Aorta (tissue), 5 donors: ENCODE measurements at regions not wholly inside any gene's neighbourhood (a gene's known extent, or its start where the extent isn't known, plus 50 kb on each side); places are given as distances from the start of the nearest gene placed in this dataset.

ENCODE experiments used
- ATAC-seq: fragments of 200-7000 bp; cut with Tn5 transposase; one replicate; pipeline ENCODE4 v1.9.1; 2022; ENCODE audit warnings: moderate library complexity; ENCODE audit not compliant: low FRiP score
- DNase-seq, 2 donors: peaks; one replicate each; pipeline ENCODE4 v3.0.0-alpha.2; 2020
- H3K27ac ChIP-seq, 2 donors: one replicate each; pipeline ENCODE4 v1.5.1; 2013; ENCODE audit warnings: low read length in 2 of 2, mild to moderate bottlenecking in 2 of 2, moderate library complexity in 2 of 2, control low read depth in 1 of 2, inconsistent platforms in 1 of 2, low read depth in 1 of 2
- H3K27me3 ChIP-seq, 2 donors: one replicate each; pipeline ENCODE4 v1.6.1; 2013; ENCODE audit warnings: control low read depth in 1 of 2, low read length in 1 of 2, mild to moderate bottlenecking in 1 of 2, moderate library complexity in 1 of 2; ENCODE audit not compliant: insufficient read depth in 2 of 2, control insufficient read depth in 1 of 2
- H3K36me3 ChIP-seq, 2 donors: one replicate each; pipeline ENCODE4 v1.6.1; 2013; ENCODE audit warnings: control low read depth in 1 of 2, low read length in 1 of 2, mild to moderate bottlenecking in 1 of 2; ENCODE audit not compliant: insufficient read depth in 2 of 2, control insufficient read depth in 1 of 2
- H3K4me1 ChIP-seq, 2 donors: one replicate each; pipeline ENCODE4 v1.6.1; 2013; ENCODE audit warnings: low read length in 2 of 2, control low read depth in 1 of 2, mild to moderate bottlenecking in 1 of 2, moderate library complexity in 1 of 2; ENCODE audit not compliant: insufficient read depth in 2 of 2, control insufficient read depth in 1 of 2
- H3K4me3 ChIP-seq, 2 donors: one replicate each; pipeline ENCODE4 v1.5.1; 2013; ENCODE audit warnings: low read length in 2 of 2, control low read depth in 1 of 2, mild to moderate bottlenecking in 1 of 2
- H3K9me3 ChIP-seq: one replicate; pipeline ENCODE4 v1.6.1; 2013; ENCODE audit warnings: mild to moderate bottlenecking, low read length; ENCODE audit not compliant: control insufficient read depth
- WGBS, 2 donors: extraction: QIAGEN DNeasy Blood & Tissue Kit; methylation state at CpG; one replicate each; pipeline ENCODE4 v1.1.7; 2013; 5-methylcytosine and 5-hydroxymethylcytosine counted together
- intact Hi-C, 2 donors: fragments of 100-400 bp; cut with DNase I; formaldehyde crosslinking; loops; one replicate each; pipeline versions ENCODE4 v1.14.2 to v1.15.0; 2022
- donor health status: healthy with polysubstance abuse.
- donor health status: Bipolar disorder and iron deficiency.
- donor health status: DM: no; HTN: no; CAD: no.
- donor health status: DM: no; HTN: no; CAD: no.
- donor health status: DM: yes; HTN: yes; CAD: no.

DNA sequence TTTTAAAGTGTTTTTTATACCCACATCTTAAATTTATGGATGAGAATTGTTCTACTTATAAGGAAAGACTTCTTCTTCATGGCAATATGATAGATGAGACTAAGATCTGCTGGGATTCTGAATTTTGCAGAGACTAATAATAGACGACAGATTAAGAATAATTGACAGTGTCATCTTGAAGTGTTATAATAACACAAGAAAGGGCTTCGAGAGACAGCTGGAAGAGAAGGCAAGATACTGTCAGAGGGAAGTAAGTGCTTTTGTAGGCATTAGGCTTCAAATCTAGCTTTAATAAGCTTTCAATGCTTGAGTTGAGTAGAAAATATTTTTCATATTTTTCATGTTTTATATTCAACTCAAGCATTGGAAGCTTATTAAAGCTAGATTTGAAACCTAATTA is 797.6 kb upstream of the PABPC4L start:
- H3K4me1 ChIP-seq = no peaks in the 10 kb centered on the region
- intact Hi-C loops = no loop called here
- 56 to 61% methylated on average over 2 of the region's 2 CpGs for WGBS, 2 donors
- no peak overlapping the region for H3K4me3 ChIP-seq
- ATAC-seq (no peak), DNase-seq (no peak)
- no peaks in the 10 kb centered on the region for H3K9me3 ChIP-seq
- H3K27ac ChIP-seq = no peak overlapping the region
- H3K27me3 ChIP-seq = no peaks in the 10 kb centered on the region
- H3K36me3 ChIP-seq = no peaks in the 10 kb centered on the region

DNA sequence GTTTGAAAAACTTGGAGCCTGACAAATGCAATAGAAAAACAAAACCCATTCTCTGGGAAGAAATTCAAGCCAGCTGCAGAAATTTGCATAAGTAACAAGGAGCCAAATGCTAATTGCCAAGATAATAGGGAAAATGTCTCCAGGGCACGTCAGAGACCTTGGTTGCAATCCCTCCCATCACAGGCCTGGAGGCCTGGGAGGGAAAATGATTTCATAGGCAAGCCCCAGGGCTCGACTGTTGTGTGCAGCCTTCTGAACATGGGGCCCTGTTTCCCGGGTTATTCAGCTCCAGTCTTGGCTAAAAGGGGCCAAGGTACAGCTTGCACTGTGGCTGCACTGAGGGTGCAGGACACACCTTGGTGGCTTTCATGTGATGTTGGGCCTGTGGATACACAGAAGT is 760.4 kb upstream of the PABPC4L start:
- no peaks in the 10 kb centered on the region for H3K4me1 ChIP-seq
- DNase-seq (no peak), ATAC-seq (no peak)
- H3K27me3 ChIP-seq = peaks cover 0 to under 1% of the 10 kb centered on the region in 2 donors
- no peak overlapping the region for H3K4me3 ChIP-seq
- intact Hi-C loops = no loop called here
- H3K36me3 ChIP-seq = no peaks in the 10 kb centered on the region
- peaks cover 2% of the 10 kb centered on the region for H3K9me3 ChIP-seq
- WGBS, 2 donors = 69 to 78% methylated on average over 3 of the region's 3 CpGs
- H3K27ac ChIP-seq = no peak overlapping the region

DNA sequence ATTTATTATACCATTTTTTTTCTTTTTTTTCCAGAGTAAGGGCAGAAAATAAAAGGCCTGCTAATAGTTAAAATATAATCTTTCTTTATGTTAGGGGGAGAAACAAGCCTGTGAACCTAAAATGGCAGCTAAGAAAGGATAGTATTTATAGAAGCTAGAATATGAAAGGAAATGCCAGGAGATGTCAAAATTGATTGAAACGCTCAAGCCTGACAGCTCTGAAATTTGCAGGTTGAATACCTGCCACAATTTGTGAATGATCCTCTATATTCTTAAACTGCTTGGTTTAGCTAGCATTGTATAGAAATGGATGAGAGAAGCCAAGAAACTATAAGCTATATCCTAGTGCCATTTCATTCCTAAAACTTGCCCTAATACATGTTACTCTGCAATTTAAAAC is 757.3 kb upstream of the PABPC4L start:
- no peak for DNase-seq
- WGBS, 2 donors = 62 to 65% methylated on average over 1 of the region's 1 CpG
- H3K4me1 ChIP-seq = no peaks in the 10 kb centered on the region
- no peak for ATAC-seq
- intact Hi-C loops = no loop called here
- no peaks in the 10 kb centered on the region for H3K9me3 ChIP-seq
- H3K27me3 ChIP-seq = peaks cover 0 to 2% of the 10 kb centered on the region in 2 donors
- no peak overlapping the region for H3K4me3 ChIP-seq
- no peaks in the 10 kb centered on the region for H3K36me3 ChIP-seq
- H3K27ac ChIP-seq = no peak overlapping the region

DNA sequence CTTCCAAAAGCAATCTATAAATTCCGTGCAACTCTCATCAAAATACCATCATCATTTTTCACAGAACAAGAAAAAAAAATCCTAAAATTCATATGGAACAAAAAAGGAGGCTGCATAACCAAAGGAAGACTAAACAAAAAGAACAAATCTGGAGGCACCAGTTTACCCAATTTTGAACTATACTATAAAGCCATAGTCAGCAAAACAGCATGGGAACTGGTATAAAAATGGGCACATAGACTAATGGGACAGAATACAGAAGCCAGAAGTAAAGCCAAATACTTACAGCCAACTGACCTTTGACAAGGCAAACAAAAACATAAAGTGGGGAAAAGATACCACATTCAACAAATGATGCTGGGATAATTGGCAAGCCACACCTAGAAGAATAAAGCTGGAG is 753.5 kb upstream of the PABPC4L start:
- H3K27me3 ChIP-seq = peaks cover 0 to 2% of the 10 kb centered on the region in 2 donors

DNA sequence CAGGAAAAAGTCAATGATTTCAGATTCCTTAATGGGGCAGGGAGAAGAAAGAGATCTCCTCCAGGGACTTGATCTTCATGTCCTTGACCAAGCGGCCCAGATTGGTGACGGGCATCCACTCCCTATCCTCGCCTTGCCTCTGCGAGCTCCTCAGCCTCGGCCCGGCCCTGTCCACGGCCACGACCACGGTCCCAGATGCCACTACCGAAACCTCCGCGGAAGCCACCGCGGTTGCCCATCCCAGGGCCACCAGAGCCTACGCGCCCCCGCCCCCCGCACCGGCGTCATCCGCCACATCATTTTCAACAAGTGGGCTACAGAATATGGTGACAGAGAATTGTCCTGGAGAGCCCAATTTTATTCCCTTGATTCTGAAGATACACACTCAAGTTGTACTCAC is 751.2 kb upstream of the PABPC4L start:
- intact Hi-C loops = no loop called here
- H3K4me3 ChIP-seq = no peak overlapping the region
- ATAC-seq (no peak), DNase-seq (no peak)
- H3K27ac ChIP-seq = no peak overlapping the region
- H3K27me3 ChIP-seq = peaks cover 0 to 2% of the 10 kb centered on the region in 2 donors
- no peaks in the 10 kb centered on the region for H3K36me3 ChIP-seq
- no peaks in the 10 kb centered on the region for H3K4me1 ChIP-seq
- 97 to 99% methylated on average over 21 of the region's 21 CpGs for WGBS, 2 donors
- no peaks in the 10 kb centered on the region for H3K9me3 ChIP-seq

More for the DNA sequence above, 753.5 kb upstream of the PABPC4L start:
- H3K4me3 ChIP-seq = no peak overlapping the region
- H3K9me3 ChIP-seq = no peaks in the 10 kb centered on the region
- WGBS, 2 donors = 89 to 90% methylated on average over 1 of the region's 1 CpG
- no peaks in the 10 kb centered on the region for H3K4me1 ChIP-seq
- no peaks in the 10 kb centered on the region for H3K36me3 ChIP-seq
- ATAC-seq (no peak), DNase-seq (no peak)
- no peak overlapping the region for H3K27ac ChIP-seq
- intact Hi-C loops = no loop called here

DNA sequence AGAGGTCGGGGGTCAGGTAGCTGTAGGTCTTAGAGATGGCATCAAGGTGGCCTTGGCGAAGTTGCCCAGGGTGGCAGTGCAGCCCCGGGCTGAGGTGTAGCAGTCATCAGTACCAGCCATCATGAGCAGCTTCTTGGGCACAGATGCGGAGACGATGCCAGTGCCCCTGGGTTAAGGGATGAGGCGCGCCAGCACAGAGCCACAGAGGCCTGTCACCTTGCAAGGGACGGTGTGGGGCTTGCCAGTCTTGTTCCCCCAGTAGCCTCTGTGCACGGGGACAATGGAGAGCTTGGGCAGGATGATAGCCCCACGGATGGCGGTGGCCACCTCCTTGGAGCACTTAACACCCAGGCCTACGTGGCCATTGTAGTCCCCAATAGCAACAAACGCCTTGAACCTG is 750.7 kb upstream of the PABPC4L start:
- H3K36me3 ChIP-seq = no peaks in the 10 kb centered on the region
- 96 to 98% methylated on average over 13 of the region's 13 CpGs for WGBS, 2 donors
- DNase-seq (no peak), ATAC-seq (no peak)
- no peaks in the 10 kb centered on the region for H3K9me3 ChIP-seq
- H3K27me3 ChIP-seq = peaks cover 0 to 2% of the 10 kb centered on the region in 2 donors
- H3K27ac ChIP-seq = no peak overlapping the region
- H3K4me1 ChIP-seq = no peaks in the 10 kb centered on the region
- H3K4me3 ChIP-seq = no peak overlapping the region
- intact Hi-C loops = no loop called here

DNA sequence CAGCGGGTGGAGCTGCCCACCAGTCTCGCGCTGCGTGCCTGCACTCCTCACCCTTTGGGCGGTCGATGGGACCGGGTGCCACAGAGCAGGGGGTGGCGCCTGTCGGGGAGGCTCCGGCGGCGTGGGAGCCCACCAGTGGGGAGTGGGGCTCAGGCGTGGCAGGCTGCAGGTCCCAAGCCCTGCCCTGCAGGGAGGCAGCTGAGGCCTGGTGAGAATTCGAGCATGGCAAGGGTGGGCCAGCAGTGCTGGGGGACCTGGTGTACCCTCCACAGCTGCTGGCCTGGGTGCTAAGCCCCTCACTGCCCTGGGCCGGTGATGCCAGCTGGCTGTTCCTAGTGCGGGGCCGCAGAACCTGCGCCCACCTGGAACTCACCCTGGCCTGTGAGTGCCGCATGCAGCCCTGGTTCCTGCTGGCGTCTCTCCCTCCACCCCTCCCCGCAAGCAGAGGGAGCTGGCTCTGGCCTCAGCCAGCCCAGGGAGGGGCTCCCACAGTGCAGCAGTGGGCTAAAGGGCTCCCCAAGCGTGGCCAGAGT is 746.6 kb upstream of the PABPC4L start:
- intact Hi-C loops = no loop called here
- peak in 1 of 2 donors; percentile 69 for DNase-seq
- no peaks in the 10 kb centered on the region for H3K27me3 ChIP-seq
- H3K9me3 ChIP-seq = no peaks in the 10 kb centered on the region
- no peak overlapping the region for H3K4me3 ChIP-seq
- H3K36me3 ChIP-seq = no peaks in the 10 kb centered on the region
- 93 to 95% methylated on average over 22 of the region's 22 CpGs for WGBS, 2 donors
- ATAC-seq = no peak
- H3K4me1 ChIP-seq = no peaks in the 10 kb centered on the region
- no peak overlapping the region for H3K27ac ChIP-seq

DNA sequence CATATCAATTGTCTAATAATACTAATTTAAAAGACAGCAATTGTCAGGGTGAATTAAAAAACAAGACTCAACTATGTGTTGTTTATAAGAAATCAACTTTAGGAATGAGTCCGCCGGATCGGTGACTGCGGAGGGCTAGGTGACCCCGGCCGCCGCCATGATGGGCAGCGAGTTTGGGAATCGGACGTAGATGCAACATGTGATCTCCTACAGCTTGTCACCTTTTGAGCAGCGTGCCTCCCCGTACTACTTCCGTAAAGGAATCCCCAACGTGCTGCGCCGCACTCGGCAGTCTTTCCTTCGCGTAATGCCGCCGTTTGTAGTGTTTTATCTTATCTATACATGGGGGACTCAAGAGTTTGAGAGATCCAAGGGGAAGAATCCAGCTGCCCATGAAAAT is 742.5 kb upstream of the PABPC4L start:
- Histone ChIP-seq H3K27me3 (no peaks in the 10 kb centered on the region), H3K36me3 (no peaks in the 10 kb centered on the region), H3K4me3 (no peak overlapping the region), H3K9me3 (no peaks in the 10 kb centered on the region), H3K4me1 (no peaks in the 10 kb centered on the region), H3K27ac (no peak overlapping the region)
- no peak for ATAC-seq
- intact Hi-C loops = no loop called here
- WGBS, 2 donors = 96 to 97% methylated on average over 21 of the region's 21 CpGs
- DNase-seq = no peak

DNA sequence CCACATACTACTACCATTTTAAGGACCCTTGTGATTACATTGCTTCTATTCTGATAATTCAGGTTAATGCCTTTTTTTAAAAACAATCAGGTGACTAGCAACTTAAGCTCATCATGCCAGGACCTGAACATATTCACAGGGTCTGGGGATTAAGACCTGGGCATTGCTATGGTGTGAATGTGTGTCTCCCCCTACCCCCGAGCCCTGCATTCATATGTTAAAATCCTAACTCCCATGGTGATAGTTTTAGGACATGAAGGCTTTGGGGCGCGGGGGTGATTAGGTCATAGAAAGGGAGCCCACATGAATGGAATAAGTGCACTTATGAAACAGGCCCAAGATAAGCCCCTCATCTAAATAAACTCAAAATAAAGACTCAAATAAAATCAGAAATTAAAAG is 734.4 kb upstream of the PABPC4L start:
- no peaks in the 10 kb centered on the region for H3K4me1 ChIP-seq
- H3K36me3 ChIP-seq = no peaks in the 10 kb centered on the region
- intact Hi-C loops = no loop called here
- no peak overlapping the region for H3K27ac ChIP-seq
- DNase-seq = no peak
- no peaks in the 10 kb centered on the region for H3K27me3 ChIP-seq
- H3K4me3 ChIP-seq = no peak overlapping the region
- 76 to 80% methylated on average over 3 of the region's 3 CpGs for WGBS, 2 donors
- no peaks in the 10 kb centered on the region for H3K9me3 ChIP-seq
- ATAC-seq = no peak
